Mesenchymal stem cell (in vitro differentiated cells and primary cell): ENCODE measurements at regions not wholly inside any gene's neighbourhood (a gene's known extent, or its start where the extent isn't known, plus 50 kb on each side); places are given as distances from the start of the nearest gene placed in this dataset.
"Not testable (repeated sequence)": the region's sequence is repeated elsewhere in the genome, so short reads cannot be mapped to it uniquely, and the experiment has no call there.

Experiments
- DNase-seq: peaks from one replicate; pipeline ENCODE4 v3.0.0-alpha.2; 2013
- H2AFZ ChIP-seq: one replicate; pipeline ENCODE4 v1.6.1; 2013; ENCODE audit warnings: low read depth, mild to moderate bottlenecking, control low read depth, inconsistent platforms, low read length, moderate library complexity
- H2AK5ac ChIP-seq: 2 replicates; pipeline ENCODE4 v1.6.1; 2013; ENCODE audit warnings: low read length, moderate library complexity, mild to moderate bottlenecking, inconsistent platforms; ENCODE audit not compliant: severe bottlenecking
- H2BK120ac ChIP-seq: one replicate; pipeline ENCODE4 v1.6.1; 2013; ENCODE audit warnings: low read depth, mild to moderate bottlenecking, inconsistent platforms, low read length, moderate library complexity
- H2BK12ac ChIP-seq, 2 experiments: one replicate each; pipeline ENCODE4 v1.6.1; 2013; ENCODE audit warnings: inconsistent platforms in 2 of 2, low read length in 2 of 2, mild to moderate bottlenecking in 2 of 2, moderate library complexity in 2 of 2, control low read depth in 1 of 2
- H2BK15ac ChIP-seq: one replicate; pipeline ENCODE4 v1.6.1; 2013; ENCODE audit warnings: mild to moderate bottlenecking, low read depth, inconsistent platforms; ENCODE audit not compliant: poor library complexity, severe bottlenecking
- H2BK5ac ChIP-seq: 2 replicates; pipeline ENCODE4 v1.6.1; 2013; ENCODE audit warnings: low read depth, mild to moderate bottlenecking, low read length, control low read depth, inconsistent platforms; ENCODE audit not compliant: poor library complexity, severe bottlenecking
- H3K14ac ChIP-seq, 2 experiments: one replicate each; pipeline ENCODE4 v1.6.1; 2013; ENCODE audit warnings: inconsistent platforms in 2 of 2, low read length in 2 of 2, control low read depth in 1 of 2, mild to moderate bottlenecking in 1 of 2, moderate library complexity in 1 of 2
- H3K18ac ChIP-seq, 2 experiments: one replicate each; pipeline ENCODE4 v1.6.1; 2013; ENCODE audit warnings: inconsistent platforms in 2 of 2, low read length in 2 of 2, control low read depth in 1 of 2, low read depth in 1 of 2, mild to moderate bottlenecking in 1 of 2
- H3K23ac ChIP-seq, 2 experiments: one replicate each; pipeline ENCODE4 v1.6.1; 2013; ENCODE audit warnings: inconsistent platforms in 2 of 2, low read length in 2 of 2, mild to moderate bottlenecking in 2 of 2, moderate library complexity in 2 of 2, control low read depth in 1 of 2
- H3K27ac ChIP-seq: 2 replicates; pipeline ENCODE4 v1.5.1; 2013; ENCODE audit warnings: mild to moderate bottlenecking, moderate library complexity, low read length, control low read depth, inconsistent platforms; ENCODE audit not compliant: poor library complexity, severe bottlenecking
- H3K27me3 ChIP-seq, 2 experiments: 2 replicates each; pipeline versions ENCODE4 v1.6.1 to v1.7.0; 2013; ENCODE audit warnings: low read length in 2 of 2, mild to moderate bottlenecking in 2 of 2, moderate library complexity in 2 of 2, control low read depth in 1 of 2, inconsistent platforms in 1 of 2; ENCODE audit not compliant: control insufficient read depth in 1 of 2, insufficient read depth in 1 of 2
- H3K36me3 ChIP-seq, 2 experiments: 2 replicates each; pipeline versions ENCODE4 v1.6.1 to v1.7.0; 2013; ENCODE audit warnings: low read length in 2 of 2, control low read depth in 1 of 2, inconsistent platforms in 1 of 2, low read depth in 1 of 2, mild to moderate bottlenecking in 1 of 2; ENCODE audit not compliant: insufficient read depth in 2 of 2, control insufficient read depth in 1 of 2
- H3K4ac ChIP-seq, 2 experiments: one replicate each; pipeline ENCODE4 v1.6.1; 2013; ENCODE audit warnings: inconsistent platforms in 2 of 2, low read length in 2 of 2, mild to moderate bottlenecking in 2 of 2, moderate library complexity in 2 of 2, control low read depth in 1 of 2, low read depth in 1 of 2
- H3K4me1 ChIP-seq: 2 replicates; pipeline ENCODE4 v1.6.1; 2013; ENCODE audit warnings: low read depth, low read length, control low read depth; ENCODE audit not compliant: control insufficient read depth, insufficient read depth
- H3K4me2 ChIP-seq: 2 replicates; pipeline ENCODE4 v1.6.1; 2013; ENCODE audit warnings: low read length, mild to moderate bottlenecking, inconsistent platforms; ENCODE audit not compliant: poor library complexity, severe bottlenecking
- H3K4me3 ChIP-seq, 2 experiments: 2 replicates each; pipeline versions ENCODE4 v1.5.1 to v1.7.0; 2013; ENCODE audit warnings: low read length in 2 of 2, mild to moderate bottlenecking in 2 of 2, control low read depth in 1 of 2, low read depth in 1 of 2; ENCODE audit not compliant: insufficient read depth in 1 of 2
- H3K79me1 ChIP-seq: replicated peaks from 2 replicates; pipeline ENCODE4 v1.6.1; 2013; ENCODE audit warnings: mild to moderate bottlenecking, control low read depth, low read length, inconsistent platforms; ENCODE audit not compliant: poor library complexity, severe bottlenecking
- H3K9ac ChIP-seq: 2 replicates; pipeline ENCODE4 v1.7.0; 2013; ENCODE audit warnings: mild to moderate bottlenecking, low read length, moderate library complexity
- H3K9me3 ChIP-seq: 2 replicates; pipeline ENCODE4 v1.7.0; 2013; ENCODE audit warnings: mild to moderate bottlenecking, low read length; ENCODE audit not compliant: control insufficient read depth
- H4K8ac ChIP-seq: one replicate; pipeline ENCODE4 v1.6.1; 2013; ENCODE audit warnings: inconsistent platforms, mild to moderate bottlenecking, low read length, moderate library complexity
- H4K91ac ChIP-seq: one replicate; pipeline ENCODE4 v1.6.1; 2013; ENCODE audit warnings: mild to moderate bottlenecking, low read length, inconsistent platforms
- WGBS: methylation state at CpG from one replicate; pipeline ENCODE4 v1.1.7; 2013; ENCODE audit warnings: mixed read lengths; 5-methylcytosine and 5-hydroxymethylcytosine counted together

DNA sequence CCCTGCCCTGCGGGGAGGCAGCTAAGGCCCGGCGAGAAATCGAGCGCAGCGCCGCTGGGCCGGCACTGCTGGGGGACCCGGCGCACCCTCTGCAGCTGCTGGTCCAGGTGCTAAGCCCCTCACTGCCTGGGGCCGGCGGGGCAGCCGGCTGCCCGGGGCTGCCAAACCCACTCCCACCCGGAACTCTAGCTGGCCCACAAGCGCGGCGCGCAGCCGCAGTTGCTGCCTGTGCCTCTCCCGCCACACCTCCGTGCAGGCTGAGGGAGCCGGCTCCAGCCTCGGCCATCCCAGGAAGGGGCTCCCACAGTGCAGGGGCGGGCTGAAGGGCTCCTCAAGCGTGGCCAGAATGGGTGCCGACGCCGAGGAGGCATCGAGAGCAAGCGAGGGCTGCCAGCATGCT lies 249.9 kb downstream of the FGF9 start:
- 95% methylated on average over 31 of the region's 31 CpGs for WGBS
- H3K27ac ChIP-seq, H3K4me1 ChIP-seq, H3K4ac ChIP-seq, H3K36me3 ChIP-seq, H3K18ac ChIP-seq, H3K79me1 ChIP-seq, H4K8ac ChIP-seq, H2BK5ac ChIP-seq, DNase-seq, H2BK15ac ChIP-seq, H2BK12ac ChIP-seq, H3K9me3 ChIP-seq, H3K23ac ChIP-seq, H3K9ac ChIP-seq, H2BK120ac ChIP-seq, H3K14ac ChIP-seq, H2AK5ac ChIP-seq, H2AFZ ChIP-seq, H3K4me2 ChIP-seq: not testable (repeated sequence)
- H3K27me3 ChIP-seq, result peaks cover 0 to 10% of the 10 kb centered on the region in 2 experiments
- peak overlapping the region; percentile 16 for H4K91ac ChIP-seq
- peak overlapping the region in 1 of 2 experiments; percentile 26 for H3K4me3 ChIP-seq

DNA sequence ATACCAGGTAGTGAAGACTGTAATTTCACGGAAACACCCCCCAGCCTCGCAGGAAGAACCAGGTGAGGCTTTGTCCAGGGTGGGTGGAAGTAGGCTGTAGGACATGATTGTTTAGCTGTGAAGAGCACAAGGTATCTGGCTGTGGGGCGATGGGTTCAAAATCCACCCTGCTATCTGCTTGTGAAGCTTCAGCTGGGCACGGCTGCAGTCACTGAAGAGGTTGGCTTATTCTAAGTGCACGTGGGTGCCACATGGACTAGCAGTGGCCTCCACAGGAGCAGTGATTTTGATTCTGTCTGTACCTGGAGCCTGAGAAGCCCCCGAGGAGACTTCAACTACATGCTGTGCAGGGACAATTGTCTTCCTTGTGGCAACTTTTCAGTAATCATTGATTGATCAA lies 254.1 kb downstream of the FGF9 start:
- Histone ChIP-seq H3K4me2 (no peak overlapping the region), H2BK15ac (no peak overlapping the region), H3K27ac (no peak overlapping the region), H4K91ac (no peak overlapping the region), H3K4ac (no peak overlapping the region), H3K36me3 (no peaks in the 10 kb centered on the region), H2AFZ (no peak overlapping the region), H3K27me3 (peaks cover 0 to 10% of the 10 kb centered on the region in 2 experiments), H2BK120ac (no peak overlapping the region), H2BK12ac (no peak overlapping the region), H4K8ac (no peak overlapping the region), H3K14ac (no peak overlapping the region), H3K18ac (no peak overlapping the region), H3K23ac (no peak overlapping the region), H2AK5ac (no peak overlapping the region), H2BK5ac (no peak overlapping the region), H3K9ac (no peak overlapping the region), H3K9me3 (no peaks in the 10 kb centered on the region), H3K79me1 (no peaks in the 10 kb centered on the region), H3K4me1 (no peaks in the 10 kb centered on the region), H3K4me3 (no peak overlapping the region)
- no peak for DNase-seq
- 83% methylated on average over 6 of the region's 6 CpGs for WGBS

DNA sequence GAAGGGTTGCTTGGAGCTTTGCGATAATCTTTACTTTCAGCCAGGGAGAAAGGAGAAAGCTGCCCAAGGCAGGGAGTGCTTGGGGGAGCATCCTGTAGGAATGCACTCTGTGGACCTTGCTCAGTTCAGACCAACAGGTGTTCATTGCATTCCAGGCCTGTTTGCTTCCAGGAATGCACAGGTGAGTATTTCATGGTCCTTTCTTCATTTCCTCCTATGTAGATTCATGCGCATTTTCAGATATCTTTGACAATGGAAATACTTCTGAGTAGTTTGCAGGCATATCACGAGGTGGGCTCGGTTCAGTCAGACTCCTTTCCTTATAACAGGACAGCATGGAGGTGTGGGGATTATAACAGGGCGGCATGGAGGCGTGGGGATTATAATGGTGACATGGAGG lies 254.8 kb downstream of the FGF9 start:
- Histone ChIP-seq H3K23ac (no peak overlapping the region), H3K9me3 (no peaks in the 10 kb centered on the region), H3K4me2 (no peak overlapping the region), H2AK5ac (no peak overlapping the region), H3K79me1 (no peaks in the 10 kb centered on the region), H3K18ac (no peak overlapping the region), H3K9ac (no peak overlapping the region), H3K4me1 (no peaks in the 10 kb centered on the region), H2BK15ac (no peak overlapping the region), H3K27me3 (peaks cover 0 to 10% of the 10 kb centered on the region in 2 experiments), H3K4ac (no peak overlapping the region), H3K14ac (no peak overlapping the region), H3K4me3 (no peak overlapping the region), H4K91ac (no peak overlapping the region), H3K36me3 (no peaks in the 10 kb centered on the region), H2BK12ac (no peak overlapping the region), H2AFZ (no peak overlapping the region), H2BK120ac (no peak overlapping the region), H2BK5ac (no peak overlapping the region), H3K27ac (no peak overlapping the region), H4K8ac (no peak overlapping the region)
- DNase-seq, result no peak
- 82% methylated on average over 6 of the region's 6 CpGs for WGBS

DNA sequence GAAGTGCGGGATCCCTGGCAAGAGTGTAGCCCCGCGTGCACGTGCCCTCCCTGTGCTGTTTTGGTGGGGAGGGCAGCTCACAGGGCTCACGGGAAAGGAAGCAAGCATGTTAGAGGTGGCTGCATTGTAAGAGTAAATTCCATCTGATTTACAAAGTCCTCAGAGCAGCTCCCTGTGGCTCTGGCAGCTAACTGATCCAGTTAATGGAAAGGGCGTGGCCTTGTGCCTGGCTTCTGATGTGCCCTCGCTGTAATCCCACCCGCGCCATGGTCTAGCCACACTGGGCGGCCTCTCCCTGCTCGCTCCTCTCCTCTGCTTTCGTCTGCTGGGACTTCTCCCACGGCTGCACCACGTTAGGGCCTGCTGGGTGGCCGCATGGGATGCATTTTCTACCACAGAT lies 258.5 kb downstream of the FGF9 start:
- WGBS, result 76% methylated on average over 14 of the region's 15 CpGs

More for the DNA sequence above, 258.5 kb downstream of the FGF9 start:
- H3K4me2 ChIP-seq, result no peak overlapping the region
- H3K27me3 ChIP-seq, result peaks cover 0 to 5% of the 10 kb centered on the region in 2 experiments
- no peaks in the 10 kb centered on the region for H3K36me3 ChIP-seq
- H2BK15ac ChIP-seq, result no peak overlapping the region
- H2AFZ ChIP-seq, result no peak overlapping the region
- H4K91ac ChIP-seq, result no peak overlapping the region
- no peak overlapping the region for H3K27ac ChIP-seq
- no peak overlapping the region for H3K23ac ChIP-seq
- H4K8ac ChIP-seq, result no peak overlapping the region
- no peaks in the 10 kb centered on the region for H3K79me1 ChIP-seq
- no peak overlapping the region for H2BK120ac ChIP-seq
- no peak overlapping the region for H2BK5ac ChIP-seq
- no peaks in the 10 kb centered on the region for H3K4me1 ChIP-seq
- H3K9ac ChIP-seq, result no peak overlapping the region
- no peak for DNase-seq
- H2AK5ac ChIP-seq, result no peak overlapping the region
- no peak overlapping the region for H3K4me3 ChIP-seq
- H3K9me3 ChIP-seq, result no peaks in the 10 kb centered on the region
- H3K18ac ChIP-seq, result no peak overlapping the region
- H2BK12ac ChIP-seq, result no peak overlapping the region
- H3K14ac ChIP-seq, result no peak overlapping the region
- H3K4ac ChIP-seq, result no peak overlapping the region
